ENCODE measurements at regions not wholly inside any gene's neighbourhood (a gene's known extent, or its start where the extent isn't known, plus 50 kb on each side); places are given as distances from the start of the nearest gene placed in this dataset.
"Not testable (repeated sequence)": the region's sequence is repeated elsewhere in the genome, so short reads cannot be mapped to it uniquely, and the experiment has no call there.

- no peaks in the 10 kb centered on the region for H3K36me3 ChIP-seq
- H3K27me3 ChIP-seq = no peaks in the 10 kb centered on the region
- TF ChIP-seq POLR2A (IDR thresholded peaks at IDR 0.05) = no peak
- TF ChIP-seq, protein P1, sequence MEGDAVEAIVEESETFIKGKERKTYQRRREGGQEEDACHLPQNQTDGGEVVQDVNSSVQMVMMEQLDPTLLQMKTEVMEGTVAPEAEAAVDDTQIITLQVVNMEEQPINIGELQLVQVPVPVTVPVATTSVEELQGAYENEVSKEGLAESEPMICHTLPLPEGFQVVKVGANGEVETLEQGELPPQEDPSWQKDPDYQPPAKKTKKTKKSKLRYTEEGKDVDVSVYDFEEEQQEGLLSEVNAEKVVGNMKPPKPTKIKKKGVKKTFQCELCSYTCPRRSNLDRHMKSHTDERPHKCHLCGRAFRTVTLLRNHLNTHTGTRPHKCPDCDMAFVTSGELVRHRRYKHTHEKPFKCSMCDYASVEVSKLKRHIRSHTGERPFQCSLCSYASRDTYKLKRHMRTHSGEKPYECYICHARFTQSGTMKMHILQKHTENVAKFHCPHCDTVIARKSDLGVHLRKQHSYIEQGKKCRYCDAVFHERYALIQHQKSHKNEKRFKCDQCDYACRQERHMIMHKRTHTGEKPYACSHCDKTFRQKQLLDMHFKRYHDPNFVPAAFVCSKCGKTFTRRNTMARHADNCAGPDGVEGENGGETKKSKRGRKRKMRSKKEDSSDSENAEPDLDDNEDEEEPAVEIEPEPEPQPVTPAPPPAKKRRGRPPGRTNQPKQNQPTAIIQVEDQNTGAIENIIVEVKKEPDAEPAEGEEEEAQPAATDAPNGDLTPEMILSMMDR (IDR thresholded peaks at IDR 0.05) = no peak
- no peak overlapping the region for H3K4me3 ChIP-seq
- no peaks in the 10 kb centered on the region for H3K9me3 ChIP-seq
- DNase-seq = no peak
- H3K27ac ChIP-seq = no peak overlapping the region
- no peak for ATAC-seq
- intact Hi-C loops (cut with DNase I) = no loop called here
- no peaks in the 10 kb centered on the region for H3K4me1 ChIP-seq
Measured at GRCh38 chr7:19554581-19554980, 154.3 kb downstream of the POLR1F start.

- TF ChIP-seq, protein P1 (IDR thresholded peaks at IDR 0.05) = no peak
- no peak for TF ChIP-seq POLR2A (IDR thresholded peaks at IDR 0.05)
- H3K27me3 ChIP-seq = no peaks in the 10 kb centered on the region
- no peak overlapping the region for H3K4me3 ChIP-seq
- intact Hi-C loops (cut with DNase I) = no loop called here
- 41% methylated on average over 2 of the region's 2 CpGs for WGBS (ENCODE audit: insufficient coverage, low coverage, low lambda C conversion rate, missing lambda C conversion rate)
- H3K36me3 ChIP-seq = no peaks in the 10 kb centered on the region
- no peak overlapping the region for H3K27ac ChIP-seq
- no peaks in the 10 kb centered on the region for H3K4me1 ChIP-seq
- DNase-seq (no peak), ATAC-seq (no peak)
- H3K9me3 ChIP-seq = no peaks in the 10 kb centered on the region
Measured at GRCh38 chr7:19552576-19552975, 156.3 kb downstream of the POLR1F start.

- 42% methylated on average over 4 of the region's 5 CpGs for WGBS (ENCODE audit: insufficient coverage, low coverage, low lambda C conversion rate, missing lambda C conversion rate)
- intact Hi-C loops (cut with DNase I) = not testable (repeated sequence)
Measured at GRCh38 chr7:19549246-19549645, 159.6 kb downstream of the POLR1F start.

DNA sequence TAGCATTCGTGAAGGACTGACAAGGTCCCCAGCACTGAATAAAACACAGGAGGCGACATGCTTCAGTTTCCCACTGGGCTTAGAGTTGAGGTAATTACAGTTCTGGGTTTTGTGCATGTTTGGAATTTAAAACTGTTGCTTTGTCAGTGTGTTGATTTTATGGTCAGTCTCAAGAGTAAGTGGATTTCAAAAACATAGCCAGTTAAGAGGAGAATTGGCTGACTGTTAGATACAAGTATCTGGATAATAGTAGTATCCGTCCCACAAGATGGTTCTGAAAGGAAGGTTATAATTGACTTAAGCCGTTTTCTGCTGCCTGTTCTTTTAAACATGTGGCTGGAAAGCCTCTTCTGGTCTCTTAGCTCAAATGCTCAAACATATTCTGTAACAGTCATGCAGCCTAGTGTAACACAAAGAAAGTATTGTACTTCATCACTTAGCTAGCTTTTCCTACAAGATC is 170.9 kb downstream of the POLR1F start:
- DNase-seq = no peak
- no peaks in the 10 kb centered on the region for H3K27me3 ChIP-seq
- H3K4me1 ChIP-seq = no peaks in the 10 kb centered on the region
- no peaks in the 10 kb centered on the region for H3K36me3 ChIP-seq
- no peak for ATAC-seq
- intact Hi-C loops (cut with DNase I) = no loop called here
- H3K27ac ChIP-seq = no peak overlapping the region
- H3K9me3 ChIP-seq = no peaks in the 10 kb centered on the region
- TF ChIP-seq POLR2A (IDR thresholded peaks at IDR 0.05) = no peak
- TF ChIP-seq, protein P1 (IDR thresholded peaks at IDR 0.05) = no peak
- WGBS (ENCODE audit: insufficient coverage, low coverage, low lambda C conversion rate, missing lambda C conversion rate) = 51% methylated on average over 4 of the region's 4 CpGs
- no peak overlapping the region for H3K4me3 ChIP-seq

More at GRCh38 chr7:19549246-19549645, 159.6 kb downstream of the POLR1F start:
- ATAC-seq, H3K27me3 ChIP-seq, H3K4me3 ChIP-seq, H3K27ac ChIP-seq, DNase-seq, H3K36me3 ChIP-seq, H3K4me1 ChIP-seq, H3K9me3 ChIP-seq: not testable (repeated sequence)

DNA sequence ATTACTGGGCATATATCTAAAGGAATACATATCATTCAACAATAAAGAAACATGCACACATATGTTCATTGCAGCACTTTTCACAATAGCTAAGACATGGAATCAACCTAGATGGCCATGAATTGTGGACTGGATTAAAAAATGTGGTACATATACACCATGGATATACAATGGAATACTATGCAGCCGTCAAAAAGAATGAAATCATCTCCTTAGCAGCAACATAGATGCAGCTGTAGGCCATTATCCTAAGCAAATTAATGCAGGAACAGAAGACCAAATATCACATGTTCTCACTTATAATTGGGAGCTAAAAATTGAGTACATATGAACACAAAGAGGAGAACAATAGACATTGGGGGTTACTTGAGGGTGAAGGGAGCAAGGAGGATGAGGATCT is 175.6 kb downstream of the POLR1F start:
- no peak for ATAC-seq
- no peaks in the 10 kb centered on the region for H3K4me1 ChIP-seq
- no peak overlapping the region for H3K4me3 ChIP-seq
- DNase-seq = no peak
- no peak for TF ChIP-seq POLR2A (IDR thresholded peaks at IDR 0.05)
- TF ChIP-seq, protein P1 (IDR thresholded peaks at IDR 0.05) = no peak
- no peaks in the 10 kb centered on the region for H3K27me3 ChIP-seq
- H3K36me3 ChIP-seq = no peaks in the 10 kb centered on the region
- 64% methylated on average over 1 of the region's 1 CpG for WGBS (ENCODE audit: insufficient coverage, low coverage, low lambda C conversion rate, missing lambda C conversion rate)
- no peaks in the 10 kb centered on the region for H3K9me3 ChIP-seq
- intact Hi-C loops (cut with DNase I) = no loop called here
- H3K27ac ChIP-seq = no peak overlapping the region

Data from right lobe of liver (tissue), 6 donors.